Adrenal gland (tissue), 5 donors: ENCODE measurements at regions not wholly inside any gene's neighbourhood (a gene's known extent, or its start where the extent isn't known, plus 50 kb on each side); places are given as distances from the start of the nearest gene placed in this dataset.

Source experiments
- CTCF ChIP-seq, 6 experiments: fragments of 450-650 bp in 4 of 6; fragments of 200-600 bp in 2 of 6; sonication (generic) in 1 of 6; IDR thresholded peaks; 1 replicate in 5 of 6; 2 replicates in 1 of 6; pipeline versions ENCODE4 v1.5.1 to v1.8.0; 2016 to 2021; ENCODE audit warnings: antibody characterized with exemption in 6 of 6, mild to moderate bottlenecking in 2 of 6, moderate library complexity in 1 of 6
- POLR2A ChIP-seq, 2 donors: fragments of 450-650 bp; IDR thresholded peaks; one replicate each; pipeline ENCODE4 v1.6.1; 2017; ENCODE audit warnings: antibody characterized with exemption in 2 of 2, mild to moderate bottlenecking in 2 of 2, moderate library complexity in 1 of 2
- donor health status: DM: no; HTN: no; CAD: no.

GRCh38 chr6:51513891-51514747, 573.3 kb downstream of the PKHD1 start:
- TF ChIP-seq CTCF (IDR thresholded peaks at IDR 0.05) (no peak), POLR2A (IDR thresholded peaks at IDR 0.05) (no peak)
